ENCODE measurements at regions not wholly inside any gene's neighbourhood (a gene's known extent, or its start where the extent isn't known, plus 50 kb on each side); places are given as distances from the start of the nearest gene placed in this dataset.

DNA sequence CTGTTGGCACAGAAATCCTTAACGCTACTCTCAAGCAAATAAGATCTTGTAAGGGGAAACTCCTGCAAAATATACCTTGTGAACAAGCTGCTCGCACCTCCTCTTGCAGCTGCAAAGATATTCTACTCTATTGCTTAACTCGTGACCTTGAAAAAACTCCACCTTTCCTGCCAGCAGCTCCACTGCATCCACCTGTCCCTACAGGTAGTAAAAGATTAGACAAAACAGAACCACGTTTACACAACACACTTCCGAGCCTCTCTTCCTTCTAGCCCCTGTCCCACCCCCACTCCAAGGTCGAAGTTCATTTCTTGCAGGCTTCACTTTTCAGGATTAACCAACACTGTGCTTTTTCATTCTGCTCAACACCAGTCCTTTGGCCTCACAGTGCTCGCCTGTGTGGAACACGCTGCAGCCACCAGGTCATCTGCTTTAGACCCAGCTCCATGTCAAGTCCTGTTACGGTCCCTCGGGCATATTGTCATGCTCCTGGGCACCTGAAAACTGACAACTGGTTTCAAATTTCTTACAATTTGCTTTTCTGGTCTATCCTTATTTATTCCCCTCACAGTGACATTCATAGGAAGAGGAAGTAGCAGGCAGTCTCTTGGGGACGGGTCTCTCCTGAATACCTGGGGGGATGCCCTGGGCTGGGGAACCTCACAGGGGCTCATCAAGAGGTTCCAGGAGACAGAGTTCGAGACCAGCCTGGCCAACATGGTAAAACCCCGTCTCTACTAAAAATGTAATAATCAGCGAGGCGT lies 165.8 kb upstream of the KLF14 start:
- intact Hi-C loops (cut with DNase I): loop anchor here (10.0 kb wide), 1 partner anchor 115 kb away; no protein-coding TSS in a partner anchor
- Histone ChIP-seq H3K4me1 (peaks cover 82% of the 10 kb centered on the region), H3K9me3 (no peaks in the 10 kb centered on the region), H3K27me3 (no peaks in the 10 kb centered on the region), H3K27ac (peak overlapping the region; percentile 33), H3K36me3 (peaks cover 52% of the 10 kb centered on the region), H3K4me3 (no peak overlapping the region)
- DNase-seq: no peak
- ATAC-seq: peak; percentile 11
- TF ChIP-seq, protein P1, sequence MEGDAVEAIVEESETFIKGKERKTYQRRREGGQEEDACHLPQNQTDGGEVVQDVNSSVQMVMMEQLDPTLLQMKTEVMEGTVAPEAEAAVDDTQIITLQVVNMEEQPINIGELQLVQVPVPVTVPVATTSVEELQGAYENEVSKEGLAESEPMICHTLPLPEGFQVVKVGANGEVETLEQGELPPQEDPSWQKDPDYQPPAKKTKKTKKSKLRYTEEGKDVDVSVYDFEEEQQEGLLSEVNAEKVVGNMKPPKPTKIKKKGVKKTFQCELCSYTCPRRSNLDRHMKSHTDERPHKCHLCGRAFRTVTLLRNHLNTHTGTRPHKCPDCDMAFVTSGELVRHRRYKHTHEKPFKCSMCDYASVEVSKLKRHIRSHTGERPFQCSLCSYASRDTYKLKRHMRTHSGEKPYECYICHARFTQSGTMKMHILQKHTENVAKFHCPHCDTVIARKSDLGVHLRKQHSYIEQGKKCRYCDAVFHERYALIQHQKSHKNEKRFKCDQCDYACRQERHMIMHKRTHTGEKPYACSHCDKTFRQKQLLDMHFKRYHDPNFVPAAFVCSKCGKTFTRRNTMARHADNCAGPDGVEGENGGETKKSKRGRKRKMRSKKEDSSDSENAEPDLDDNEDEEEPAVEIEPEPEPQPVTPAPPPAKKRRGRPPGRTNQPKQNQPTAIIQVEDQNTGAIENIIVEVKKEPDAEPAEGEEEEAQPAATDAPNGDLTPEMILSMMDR (IDR thresholded peaks at IDR 0.05): no peak

DNA sequence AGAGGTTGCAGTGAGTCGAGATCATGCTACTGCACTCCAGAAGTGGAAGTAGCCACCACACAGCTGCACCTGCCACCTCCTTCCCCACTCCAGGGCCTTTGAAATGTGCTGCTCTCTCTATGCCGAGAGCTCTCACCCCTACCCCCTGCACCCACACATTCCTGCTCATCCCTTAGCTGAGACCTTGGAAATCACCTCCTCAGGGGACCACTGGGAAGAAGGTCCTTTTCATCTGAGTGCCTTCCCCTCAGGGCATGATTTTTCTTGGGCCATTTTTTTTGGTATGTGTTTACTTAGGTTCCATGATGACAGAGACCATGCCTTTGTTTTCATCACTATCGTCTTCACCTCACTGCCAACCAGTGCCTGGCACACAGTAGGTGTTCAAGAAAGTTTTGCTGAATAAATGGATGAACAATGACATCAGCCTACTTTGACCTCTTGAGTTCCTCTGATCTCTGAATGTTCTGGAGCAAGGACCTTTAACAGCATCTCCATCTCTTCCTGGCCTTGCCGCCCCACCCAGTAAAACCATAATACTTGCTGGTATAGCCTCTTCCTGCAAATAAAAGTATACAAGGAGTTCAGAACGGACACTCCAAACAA lies 166.6 kb upstream of the KLF14 start:
- Histone ChIP-seq H3K27ac (peak overlapping the region; percentile 63), H3K36me3 (peaks cover 49% of the 10 kb centered on the region)

DNA sequence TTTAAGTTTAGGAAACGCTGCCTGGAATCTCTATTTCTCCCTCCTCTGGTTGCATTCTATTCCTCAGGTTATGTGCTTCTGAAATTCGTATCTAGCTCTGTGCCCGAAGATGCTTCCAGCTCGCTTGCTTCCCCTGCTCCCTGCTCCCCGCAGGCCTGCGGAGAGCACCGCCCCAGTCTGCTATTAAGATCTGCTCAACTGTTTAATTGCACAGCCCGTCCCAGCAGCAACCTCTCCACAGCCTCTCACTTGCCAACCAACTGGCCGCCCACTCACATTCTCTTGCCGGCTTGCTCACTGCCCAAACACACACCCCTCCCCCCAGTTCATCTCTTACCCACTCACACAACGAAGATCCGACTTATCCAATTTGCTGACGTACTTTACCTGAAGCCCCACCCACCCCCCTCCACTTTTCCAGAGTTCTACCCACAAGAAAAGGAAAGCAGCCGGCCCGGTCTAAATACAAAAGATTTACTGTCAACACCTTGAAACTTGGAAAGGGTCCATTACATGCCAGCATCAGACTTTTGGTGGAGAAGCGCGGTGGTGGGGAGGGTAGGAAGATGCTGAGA lies 167.3 kb upstream of the KLF14 start:
- H3K9me3 ChIP-seq: no peaks in the 10 kb centered on the region
- intact Hi-C loops (cut with DNase I): no loop called here
- no peaks in the 10 kb centered on the region for H3K27me3 ChIP-seq
- DNase-seq (peak; percentile 90), ATAC-seq (peak; percentile 85)
- no peak overlapping the region for H3K4me3 ChIP-seq
- peaks cover 42% of the 10 kb centered on the region for H3K36me3 ChIP-seq
- TF ChIP-seq, protein P1 (IDR thresholded peaks at IDR 0.05): no peak
- H3K27ac ChIP-seq: peak overlapping the region; percentile 63
- H3K4me1 ChIP-seq: peaks cover 78% of the 10 kb centered on the region

More for the DNA sequence above, 166.6 kb upstream of the KLF14 start:
- H3K4me1 ChIP-seq: peaks cover 78% of the 10 kb centered on the region
- no peaks in the 10 kb centered on the region for H3K27me3 ChIP-seq
- H3K4me3 ChIP-seq: no peak overlapping the region
- no peak for DNase-seq
- ATAC-seq: no peak
- intact Hi-C loops (cut with DNase I): no loop called here
- no peaks in the 10 kb centered on the region for H3K9me3 ChIP-seq
- TF ChIP-seq, protein P1 (IDR thresholded peaks at IDR 0.05): no peak

DNA sequence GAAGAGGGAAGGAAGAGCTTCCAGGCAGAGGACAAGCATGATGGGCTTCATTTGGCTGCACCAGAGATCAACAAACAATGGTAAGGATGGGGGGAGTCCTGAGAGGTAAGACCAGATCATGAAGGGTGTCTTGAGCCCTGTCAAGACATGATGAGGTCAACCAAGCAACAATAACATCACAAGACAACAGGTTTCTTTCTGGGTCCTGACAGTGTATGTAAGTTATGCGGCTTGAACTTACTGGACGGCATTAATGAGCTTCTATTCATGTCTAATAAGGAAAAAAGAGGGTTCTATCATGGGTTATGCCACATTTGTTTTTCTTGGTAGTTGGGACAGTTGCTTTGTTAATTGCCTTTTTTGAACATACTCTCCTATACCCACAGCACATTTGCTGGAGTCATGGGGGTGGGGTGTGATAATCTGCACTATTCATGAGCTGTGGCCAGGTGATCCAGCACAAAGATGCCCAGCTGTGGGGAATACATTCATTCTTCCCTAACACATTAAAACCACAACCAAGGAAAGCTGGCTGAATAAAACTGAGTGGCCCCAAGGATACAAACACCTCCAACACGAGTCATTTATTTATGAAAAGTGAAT lies 168.8 kb upstream of the KLF14 start:
- intact Hi-C loops (cut with DNase I): no loop called here
- Histone ChIP-seq H3K36me3 (peaks cover 30% of the 10 kb centered on the region), H3K4me1 (peaks cover 64% of the 10 kb centered on the region), H3K27me3 (no peaks in the 10 kb centered on the region), H3K27ac (peak overlapping the region; percentile 63), H3K9me3 (no peaks in the 10 kb centered on the region), H3K4me3 (no peak overlapping the region)
- TF ChIP-seq, protein P1 (IDR thresholded peaks at IDR 0.05): no peak
- ATAC-seq (no peak), DNase-seq (no peak)

DNA sequence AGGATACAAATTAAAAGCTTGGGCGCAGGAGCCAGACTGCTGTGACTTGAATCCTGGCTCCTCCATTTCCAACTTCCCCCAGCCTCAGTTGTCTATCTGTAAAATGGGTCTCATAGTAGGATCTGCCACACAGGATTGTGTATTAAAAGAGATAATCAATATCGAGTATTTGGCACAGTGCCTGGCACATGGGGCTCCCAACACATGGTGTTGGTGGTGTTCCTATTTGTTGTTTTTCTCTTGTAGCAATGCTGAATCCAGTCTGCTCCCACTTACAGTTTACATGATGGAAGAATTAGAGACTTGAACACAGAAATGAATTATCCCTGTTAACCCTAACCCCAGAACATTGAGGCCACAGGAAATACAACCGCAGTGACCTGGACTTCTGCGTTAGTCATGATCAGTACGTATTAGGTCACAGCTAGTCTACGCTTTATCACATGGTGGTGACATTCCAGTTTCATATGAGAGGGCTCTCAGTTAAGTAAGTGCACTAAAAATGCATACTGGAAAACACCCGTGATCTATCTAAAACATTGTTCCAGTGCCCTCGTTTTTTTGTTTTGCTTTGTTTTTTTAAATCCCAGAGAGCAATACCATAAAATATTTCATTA lies 169.5 kb upstream of the KLF14 start:
- intact Hi-C loops (cut with DNase I): no loop called here
- peak overlapping the region; percentile 63 for H3K27ac ChIP-seq

More for the DNA sequence above, 169.5 kb upstream of the KLF14 start:
- DNase-seq: no peak
- Histone ChIP-seq H3K27me3 (no peaks in the 10 kb centered on the region), H3K9me3 (no peaks in the 10 kb centered on the region), H3K36me3 (peaks cover 24% of the 10 kb centered on the region), H3K4me1 (peaks cover 58% of the 10 kb centered on the region), H3K4me3 (no peak overlapping the region)
- ATAC-seq: peak; percentile 69
- TF ChIP-seq, protein P1 (IDR thresholded peaks at IDR 0.05): no peak
